ENCODE measurements at regions not wholly inside any gene's neighbourhood (a gene's known extent, or its start where the extent isn't known, plus 50 kb on each side); places are given as distances from the start of the nearest gene placed in this dataset.
"Not testable (repeated sequence)": the region's sequence is repeated elsewhere in the genome, so short reads cannot be mapped to it uniquely, and the experiment has no call there.

- TF ChIP-seq POLR2A (IDR thresholded peaks at IDR 0.05) (no peak), CTCF (IDR thresholded peaks at IDR 0.05) (no peak)
- 35 to 37% methylated on average over 3 of the region's 3 CpGs for WGBS, 2 donors
- no peak for DNase-seq (ENCODE audit: low spot score in 2 of 2)
- intact Hi-C loops (cut with DNase I; ENCODE audit: low total_unique reads): no loop called here
- H3K4me3 ChIP-seq (ENCODE audit: low read depth, poor library complexity, severe bottlenecking): no peak overlapping the region
These were observed 829.0 kb downstream of the TNS3 start for GRCh38 chr7:46752881-46753366.

- intact Hi-C loops (cut with DNase I; ENCODE audit: low total_unique reads); DNase-seq (ENCODE audit: low spot score in 2 of 2); H3K4me3 ChIP-seq (ENCODE audit: low read depth, poor library complexity, severe bottlenecking): not testable (repeated sequence)
- 72 to 77% methylated on average over 11 of the region's 11 CpGs for WGBS, 2 donors
These were observed 829.8 kb downstream of the TNS3 start for GRCh38 chr7:46751927-46752723.

GRCh38 chr7:46751471-46751870 lies 830.4 kb upstream of the IGFBP3 start:
- intact Hi-C loops (cut with DNase I; ENCODE audit: low total_unique reads): no loop called here
- no peak for TF ChIP-seq POLR2A (IDR thresholded peaks at IDR 0.05)
- no peak for TF ChIP-seq CTCF (IDR thresholded peaks at IDR 0.05)
- H3K4me3 ChIP-seq (ENCODE audit: low read depth, poor library complexity, severe bottlenecking): no peak overlapping the region
- DNase-seq (ENCODE audit: low spot score in 2 of 2): no peak
- 87% methylated on average over 4 of the region's 4 CpGs for WGBS, 2 donors

- 88 to 90% methylated on average over 4 of the region's 4 CpGs for WGBS, 2 donors
- no peak for DNase-seq (ENCODE audit: low spot score in 2 of 2)
- no peak overlapping the region for H3K4me3 ChIP-seq (ENCODE audit: low read depth, poor library complexity, severe bottlenecking)
- intact Hi-C loops (cut with DNase I; ENCODE audit: low total_unique reads): no loop called here
- TF ChIP-seq CTCF (IDR thresholded peaks at IDR 0.05): no peak
- TF ChIP-seq POLR2A (IDR thresholded peaks at IDR 0.05): no peak
These were observed 829.3 kb upstream of the IGFBP3 start for GRCh38 chr7:46750321-46750865.

GRCh38 chr7:46747869-46748576 lies 827.0 kb upstream of the IGFBP3 start:
- intact Hi-C loops (cut with DNase I; ENCODE audit: low total_unique reads): no loop called here
- H3K4me3 ChIP-seq (ENCODE audit: low read depth, poor library complexity, severe bottlenecking): no peak overlapping the region
- 89 to 90% methylated on average over 6 of the region's 6 CpGs for WGBS, 2 donors
- no peak for DNase-seq (ENCODE audit: low spot score in 2 of 2)
- TF ChIP-seq CTCF (IDR thresholded peaks at IDR 0.05) (no peak), POLR2A (IDR thresholded peaks at IDR 0.05) (no peak)
